AG04450 (cell line): ENCODE measurements at regions not wholly inside any gene's neighbourhood (a gene's known extent, or its start where the extent isn't known, plus 50 kb on each side); places are given as distances from the start of the nearest gene placed in this dataset.

Experiments
- CTCF ChIA-PET: fragments of 300-600, 350-600 bp; formaldehyde crosslinking; extraction: SDS; loops from one replicate; lab custom pipeline; 2022; ENCODE audit warnings: antibody characterized with exemption, inconsistent platforms; lab: Charles Lee
- POLR2A ChIA-PET: fragments of 350-600 bp; formaldehyde crosslinking; extraction: SDS; loops from one replicate; lab custom pipeline; 2021; ENCODE audit warnings: antibody characterized with exemption, inconsistent platforms; lab: Yijun Ruan, JAX
- DNase-seq: peaks from one replicate; pipeline ENCODE4 v3.0.0-alpha.2; 2011; ENCODE audit warnings: low read depth, low spot score
- H3K27ac ChIP-seq: one replicate; pipeline ENCODE4 v1.5.1; 2012; ENCODE audit warnings: low read depth, low read length, control low read depth
- H3K27me3 ChIP-seq: one replicate; pipeline ENCODE4 v1.6.0; 2012; ENCODE audit warnings: low read length; ENCODE audit not compliant: control insufficient read depth, insufficient read depth
- H3K4me3 ChIP-seq: 2 replicates; pipeline ENCODE4 v1.5.1; 2011; ENCODE audit warnings: mild to moderate bottlenecking, low read depth, low read length, control low read depth
- H3K9me3 ChIP-seq: 2 replicates; pipeline ENCODE4 v1.5.1; 2012; ENCODE audit warnings: low read length; ENCODE audit not compliant: control insufficient read depth, insufficient read depth
- TF ChIP-seq, protein P1 (sequence below): IDR thresholded peaks from 2 replicates; pipeline ENCODE4 v1.5.1; 2011; ENCODE audit warnings: low read depth, low read length, control low read depth, inconsistent platforms

GRCh38 chr6:139758209-139758611 is 383.8 kb upstream of the CITED2 start:
- Histone ChIP-seq H3K27me3 (no peaks in the 10 kb centered on the region), H3K4me3 (no peak overlapping the region), H3K9me3 (no peaks in the 10 kb centered on the region), H3K27ac (no peak overlapping the region)
- CTCF ChIA-PET: interaction anchor here (0.9 kb wide), 1 partner anchor 389 kb away, joined by 3 read pairs; no protein-coding TSS in a partner anchor
- TF ChIP-seq, protein P1, sequence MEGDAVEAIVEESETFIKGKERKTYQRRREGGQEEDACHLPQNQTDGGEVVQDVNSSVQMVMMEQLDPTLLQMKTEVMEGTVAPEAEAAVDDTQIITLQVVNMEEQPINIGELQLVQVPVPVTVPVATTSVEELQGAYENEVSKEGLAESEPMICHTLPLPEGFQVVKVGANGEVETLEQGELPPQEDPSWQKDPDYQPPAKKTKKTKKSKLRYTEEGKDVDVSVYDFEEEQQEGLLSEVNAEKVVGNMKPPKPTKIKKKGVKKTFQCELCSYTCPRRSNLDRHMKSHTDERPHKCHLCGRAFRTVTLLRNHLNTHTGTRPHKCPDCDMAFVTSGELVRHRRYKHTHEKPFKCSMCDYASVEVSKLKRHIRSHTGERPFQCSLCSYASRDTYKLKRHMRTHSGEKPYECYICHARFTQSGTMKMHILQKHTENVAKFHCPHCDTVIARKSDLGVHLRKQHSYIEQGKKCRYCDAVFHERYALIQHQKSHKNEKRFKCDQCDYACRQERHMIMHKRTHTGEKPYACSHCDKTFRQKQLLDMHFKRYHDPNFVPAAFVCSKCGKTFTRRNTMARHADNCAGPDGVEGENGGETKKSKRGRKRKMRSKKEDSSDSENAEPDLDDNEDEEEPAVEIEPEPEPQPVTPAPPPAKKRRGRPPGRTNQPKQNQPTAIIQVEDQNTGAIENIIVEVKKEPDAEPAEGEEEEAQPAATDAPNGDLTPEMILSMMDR: no peak
- POLR2A ChIA-PET: no interaction called here
- DNase-seq: no peak

GRCh38 chr6:139757784-139758183 is 383.3 kb upstream of the CITED2 start:
- TF ChIP-seq, protein P1: no peak
- ChIA-PET POLR2A (no interaction called here), CTCF (interaction anchor here (1.0 kb wide), 1 partner anchor 388 kb away, joined by 3 read pairs; no protein-coding TSS in a partner anchor)
- DNase-seq: no peak
- Histone ChIP-seq H3K4me3 (no peak overlapping the region), H3K9me3 (no peaks in the 10 kb centered on the region), H3K27ac (no peak overlapping the region), H3K27me3 (no peaks in the 10 kb centered on the region)

DNA sequence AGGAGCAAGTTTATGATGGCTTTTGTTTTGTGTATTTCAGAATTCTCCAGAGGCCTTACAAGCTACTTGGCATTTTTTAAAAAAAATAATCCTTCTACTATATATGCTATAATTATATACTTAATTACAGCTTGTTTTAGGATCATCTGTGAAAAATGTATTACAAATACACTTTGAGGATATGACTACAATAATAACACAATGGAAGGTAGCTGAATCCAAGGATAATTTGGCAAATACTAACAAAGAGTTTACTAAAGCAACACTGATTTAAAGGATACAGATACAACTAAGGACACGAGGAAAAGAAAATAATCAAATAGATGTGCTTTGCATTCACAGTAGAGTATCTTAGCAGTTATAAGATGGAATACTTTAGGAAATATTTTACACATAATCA is 381.9 kb upstream of the CITED2 start:
- CTCF ChIA-PET: interaction anchor here (0.7 kb wide), 2 partner anchors 336 to 685 kb away, joined by 3 read pairs; no protein-coding TSS in a partner anchor
- Histone ChIP-seq H3K27ac (no peak overlapping the region), H3K27me3 (no peaks in the 10 kb centered on the region), H3K9me3 (no peaks in the 10 kb centered on the region), H3K4me3 (no peak overlapping the region)
- TF ChIP-seq, protein P1: no peak
- POLR2A ChIA-PET: interaction anchor here (0.6 to 1.4 kb wide), 2 partner anchors 168 to 382 kb away, joined by 3 read pairs; partner anchors contain the start of gene CITED2
- no peak for DNase-seq

DNA sequence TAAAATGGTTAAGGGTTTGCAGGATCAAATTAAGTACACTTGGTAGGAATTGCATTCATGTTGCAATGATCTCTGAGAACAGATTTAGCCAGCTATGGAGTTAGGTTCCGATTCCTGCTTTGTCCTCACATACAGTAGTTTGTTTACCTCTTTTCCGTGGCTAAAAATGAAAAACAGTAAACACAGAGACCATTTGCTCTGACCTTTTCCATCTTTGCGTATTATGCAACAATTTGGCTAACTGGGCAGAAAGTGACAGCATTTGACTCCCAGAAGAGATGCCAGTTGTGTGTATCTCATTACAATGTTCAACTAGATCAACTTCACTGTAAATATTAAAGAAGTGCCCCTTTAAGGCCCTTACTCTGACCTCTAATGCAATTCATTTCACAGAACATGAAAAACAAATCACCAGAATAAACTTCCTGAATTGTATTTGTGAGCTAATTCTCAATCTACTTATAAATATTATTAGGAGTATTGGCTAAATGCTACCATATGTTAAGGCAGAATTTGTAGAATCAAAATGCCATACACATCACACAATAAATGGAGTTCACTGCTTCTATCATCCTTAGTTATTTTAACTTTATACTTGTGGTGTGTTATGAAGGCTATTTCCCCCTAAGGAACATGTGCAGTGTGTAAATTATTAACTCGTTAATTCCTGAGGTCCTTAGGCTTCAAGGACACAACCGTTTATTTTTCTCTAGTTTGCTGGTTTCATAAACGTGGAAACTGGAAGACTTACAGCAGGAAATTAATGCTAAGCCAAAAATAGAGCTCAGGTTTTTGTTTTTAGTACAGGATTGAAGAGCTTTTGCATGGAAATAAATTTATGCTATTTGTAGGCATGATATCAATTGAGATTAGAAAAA is 380.7 kb upstream of the CITED2 start:
- H3K27me3 ChIP-seq: no peaks in the 10 kb centered on the region
- TF ChIP-seq, protein P1: no peak
- no peak overlapping the region for H3K4me3 ChIP-seq
- H3K27ac ChIP-seq: no peak overlapping the region
- ChIA-PET CTCF (interaction anchor here (0.6 kb wide), 1 partner anchor 297 kb away, joined by 3 read pairs; no protein-coding TSS in a partner anchor), POLR2A (interaction anchor here (0.6 to 1.1 kb wide), 4 partner anchors 9 to 381 kb away, joined by 3 to 9 read pairs (median 6); partner anchors contain the start of gene CITED2)
- no peaks in the 10 kb centered on the region for H3K9me3 ChIP-seq
- DNase-seq: no peak
